ENCODE measurements at regions not wholly inside any gene's neighbourhood (a gene's known extent, or its start where the extent isn't known, plus 50 kb on each side); places are given as distances from the start of the nearest gene placed in this dataset.

DNA sequence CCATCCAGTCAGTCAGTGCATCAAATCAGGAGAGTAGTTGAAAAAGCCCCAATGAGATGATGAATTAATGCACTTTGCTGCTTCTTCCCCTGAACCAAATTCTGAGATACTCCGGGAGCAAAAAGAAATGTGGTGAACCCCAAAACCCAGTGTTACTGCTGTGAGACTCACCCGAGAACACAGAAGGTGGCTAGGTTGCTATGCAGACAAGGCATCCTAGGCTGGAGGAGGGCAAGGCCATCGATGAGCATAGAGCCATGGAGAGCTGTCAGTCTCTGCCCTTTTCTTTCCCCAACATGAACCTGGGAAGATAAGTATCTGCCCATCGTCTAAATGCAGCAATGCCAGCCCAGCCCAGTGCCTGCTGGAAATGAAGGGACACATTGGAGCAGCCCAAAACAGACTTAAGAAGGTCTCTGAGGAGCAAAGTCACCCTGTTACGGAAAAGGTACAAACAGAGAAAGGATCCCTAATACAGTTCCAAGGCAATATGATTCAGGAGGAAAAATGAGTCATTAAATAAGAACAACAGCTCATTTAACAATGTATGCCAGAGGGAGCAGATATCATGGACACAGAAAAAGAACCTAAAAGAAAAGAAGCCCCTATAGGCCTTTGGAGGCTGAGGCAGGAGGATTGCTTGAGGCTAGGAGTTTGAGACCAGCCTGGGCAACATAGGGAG lies 272.0 kb downstream of the FOXO1 start:
- no peak for TF ChIP-seq TCF7 (CRISPR knock-in tag; IDR thresholded peaks at IDR 0.05; ENCODE audit: low read depth)
- TF ChIP-seq CTCF (IDR thresholded peaks at IDR 0.05), result no peak
- no peak for TF ChIP-seq ESRRA (CRISPR knock-in tag; IDR thresholded peaks at IDR 0.05; ENCODE audit: borderline replicate concordance)
- TF ChIP-seq, protein P1, sequence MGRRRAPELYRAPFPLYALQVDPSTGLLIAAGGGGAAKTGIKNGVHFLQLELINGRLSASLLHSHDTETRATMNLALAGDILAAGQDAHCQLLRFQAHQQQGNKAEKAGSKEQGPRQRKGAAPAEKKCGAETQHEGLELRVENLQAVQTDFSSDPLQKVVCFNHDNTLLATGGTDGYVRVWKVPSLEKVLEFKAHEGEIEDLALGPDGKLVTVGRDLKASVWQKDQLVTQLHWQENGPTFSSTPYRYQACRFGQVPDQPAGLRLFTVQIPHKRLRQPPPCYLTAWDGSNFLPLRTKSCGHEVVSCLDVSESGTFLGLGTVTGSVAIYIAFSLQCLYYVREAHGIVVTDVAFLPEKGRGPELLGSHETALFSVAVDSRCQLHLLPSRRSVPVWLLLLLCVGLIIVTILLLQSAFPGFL (CRISPR knock-in tag; IDR thresholded peaks at IDR 0.05; ENCODE audit: borderline replicate concordance), result no peak
- TF ChIP-seq MYBL2 (CRISPR knock-in tag; IDR thresholded peaks at IDR 0.05), result no peak
- TF ChIP-seq E2F4 (CRISPR knock-in tag; IDR thresholded peaks at IDR 0.05; ENCODE audit: borderline replicate concordance, low read depth), result no peak
- no peak for TF ChIP-seq ZNF416 (CRISPR knock-in tag; IDR thresholded peaks at IDR 0.05)
- TF ChIP-seq SMAD4 (CRISPR knock-in tag; IDR thresholded peaks at IDR 0.05), result no peak
- TF ChIP-seq, protein P2, sequence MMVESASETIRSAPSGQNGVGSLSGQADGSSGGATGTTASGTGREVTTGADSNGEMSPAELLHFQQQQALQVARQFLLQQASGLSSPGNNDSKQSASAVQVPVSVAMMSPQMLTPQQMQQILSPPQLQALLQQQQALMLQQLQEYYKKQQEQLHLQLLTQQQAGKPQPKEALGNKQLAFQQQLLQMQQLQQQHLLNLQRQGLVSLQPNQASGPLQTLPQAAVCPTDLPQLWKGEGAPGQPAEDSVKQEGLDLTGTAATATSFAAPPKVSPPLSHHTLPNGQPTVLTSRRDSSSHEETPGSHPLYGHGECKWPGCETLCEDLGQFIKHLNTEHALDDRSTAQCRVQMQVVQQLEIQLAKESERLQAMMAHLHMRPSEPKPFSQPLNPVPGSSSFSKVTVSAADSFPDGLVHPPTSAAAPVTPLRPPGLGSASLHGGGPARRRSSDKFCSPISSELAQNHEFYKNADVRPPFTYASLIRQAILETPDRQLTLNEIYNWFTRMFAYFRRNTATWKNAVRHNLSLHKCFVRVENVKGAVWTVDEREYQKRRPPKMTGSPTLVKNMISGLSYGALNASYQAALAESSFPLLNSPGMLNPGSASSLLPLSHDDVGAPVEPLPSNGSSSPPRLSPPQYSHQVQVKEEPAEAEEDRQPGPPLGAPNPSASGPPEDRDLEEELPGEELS (CRISPR knock-in tag; IDR thresholded peaks at IDR 0.05), result no peak
- TF ChIP-seq, protein P3, sequence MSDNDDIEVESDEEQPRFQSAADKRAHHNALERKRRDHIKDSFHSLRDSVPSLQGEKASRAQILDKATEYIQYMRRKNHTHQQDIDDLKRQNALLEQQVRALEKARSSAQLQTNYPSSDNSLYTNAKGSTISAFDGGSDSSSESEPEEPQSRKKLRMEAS (CRISPR knock-in tag; IDR thresholded peaks at IDR 0.05), result no peak
- TF ChIP-seq, protein P4, sequence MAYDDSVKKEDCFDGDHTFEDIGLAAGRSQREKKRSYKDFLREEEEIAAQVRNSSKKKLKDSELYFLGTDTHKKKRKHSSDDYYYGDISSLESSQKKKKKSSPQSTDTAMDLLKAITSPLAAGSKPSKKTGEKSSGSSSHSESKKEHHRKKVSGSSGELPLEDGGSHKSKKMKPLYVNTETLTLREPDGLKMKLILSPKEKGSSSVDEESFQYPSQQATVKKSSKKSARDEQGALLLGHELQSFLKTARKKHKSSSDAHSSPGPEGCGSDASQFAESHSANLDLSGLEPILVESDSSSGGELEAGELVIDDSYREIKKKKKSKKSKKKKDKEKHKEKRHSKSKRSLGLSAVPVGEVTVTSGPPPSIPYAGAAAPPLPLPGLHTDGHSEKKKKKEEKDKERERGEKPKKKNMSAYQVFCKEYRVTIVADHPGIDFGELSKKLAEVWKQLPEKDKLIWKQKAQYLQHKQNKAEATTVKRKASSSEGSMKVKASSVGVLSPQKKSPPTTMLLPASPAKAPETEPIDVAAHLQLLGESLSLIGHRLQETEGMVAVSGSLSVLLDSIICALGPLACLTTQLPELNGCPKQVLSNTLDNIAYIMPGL (CRISPR knock-in tag; IDR thresholded peaks at IDR 0.05), result no peak
